Endothelial cell of umbilical vein (primary cell): ENCODE measurements at regions not wholly inside any gene's neighbourhood (a gene's known extent, or its start where the extent isn't known, plus 50 kb on each side); places are given as distances from the start of the nearest gene placed in this dataset.

Source experiments
- EZH2 ChIP-seq: IDR thresholded peaks from 2 replicates; pipeline ENCODE4 v1.6.1; 2012; ENCODE audit warnings: borderline replicate concordance, low read depth, mild to moderate bottlenecking, moderate library complexity, low read length, inconsistent platforms; ENCODE audit not compliant: severe bottlenecking
- FOS ChIP-seq: IDR thresholded peaks from 2 replicates; pipeline ENCODE4 v1.6.1; 2011; ENCODE audit warnings: mild to moderate bottlenecking, low read length, moderate library complexity, borderline replicate concordance; ENCODE audit not compliant: insufficient read depth
- JUN ChIP-seq: IDR thresholded peaks from 2 replicates; pipeline ENCODE4 v1.6.1; 2011; ENCODE audit warnings: borderline replicate concordance, low read depth; ENCODE audit not compliant: insufficient read length, insufficient read depth
- MYC ChIP-seq: IDR thresholded peaks from one replicate; pipeline ENCODE4 v1.6.1; 2011; ENCODE audit warnings: mild to moderate bottlenecking, low read depth, low read length
- POLR2A ChIP-seq: IDR thresholded peaks from 2 replicates; pipeline ENCODE4 v1.6.1; 2012; ENCODE audit warnings: low read depth, mild to moderate bottlenecking, control low read depth, low read length
- POLR2AphosphoS5 ChIP-seq: IDR thresholded peaks from 2 replicates; pipeline ENCODE4 v1.6.1; 2012; ENCODE audit warnings: low read depth, mild to moderate bottlenecking, control low read depth, low read length, moderate library complexity; ENCODE audit not compliant: insufficient read depth
- TF ChIP-seq, protein P1 (sequence below), 2 donors: IDR thresholded peaks; 1 replicate in 1 of 2; 2 replicates in 1 of 2; pipeline ENCODE4 v1.5.1; 2011; ENCODE audit warnings: low read length in 2 of 2, mild to moderate bottlenecking in 2 of 2, moderate library complexity in 2 of 2, control low read depth in 1 of 2, inconsistent platforms in 1 of 2, low read depth in 1 of 2; ENCODE audit not compliant: insufficient read depth in 1 of 2; ENCODE audit errors: extremely low read depth in 1 of 2
- TF ChIP-seq, protein P2 (sequence below): IDR thresholded peaks from 2 replicates; pipeline ENCODE4 v1.6.1; 2011; ENCODE audit not compliant: insufficient read depth, insufficient read length

DNA sequence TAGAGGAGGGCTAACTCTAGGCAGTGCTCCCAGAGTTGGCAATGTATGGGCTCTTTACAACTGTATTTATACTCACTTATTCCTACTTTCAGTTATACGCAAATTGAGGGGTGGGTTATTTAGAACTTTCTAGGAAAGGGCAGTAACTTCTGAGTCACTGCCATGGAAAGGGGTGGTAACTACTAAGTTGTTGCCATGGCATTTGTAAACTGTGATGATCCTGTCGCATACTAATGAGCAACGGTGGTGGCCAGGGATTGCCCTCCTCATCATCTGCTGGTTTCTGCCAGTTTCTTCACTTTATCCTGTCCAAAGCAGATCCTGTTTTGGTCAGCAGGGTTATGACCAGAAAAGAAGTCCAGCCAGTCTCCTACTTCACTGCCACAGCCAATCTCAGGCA lies 95.5 kb upstream of the PTPRT start:
- TF ChIP-seq, protein P1, sequence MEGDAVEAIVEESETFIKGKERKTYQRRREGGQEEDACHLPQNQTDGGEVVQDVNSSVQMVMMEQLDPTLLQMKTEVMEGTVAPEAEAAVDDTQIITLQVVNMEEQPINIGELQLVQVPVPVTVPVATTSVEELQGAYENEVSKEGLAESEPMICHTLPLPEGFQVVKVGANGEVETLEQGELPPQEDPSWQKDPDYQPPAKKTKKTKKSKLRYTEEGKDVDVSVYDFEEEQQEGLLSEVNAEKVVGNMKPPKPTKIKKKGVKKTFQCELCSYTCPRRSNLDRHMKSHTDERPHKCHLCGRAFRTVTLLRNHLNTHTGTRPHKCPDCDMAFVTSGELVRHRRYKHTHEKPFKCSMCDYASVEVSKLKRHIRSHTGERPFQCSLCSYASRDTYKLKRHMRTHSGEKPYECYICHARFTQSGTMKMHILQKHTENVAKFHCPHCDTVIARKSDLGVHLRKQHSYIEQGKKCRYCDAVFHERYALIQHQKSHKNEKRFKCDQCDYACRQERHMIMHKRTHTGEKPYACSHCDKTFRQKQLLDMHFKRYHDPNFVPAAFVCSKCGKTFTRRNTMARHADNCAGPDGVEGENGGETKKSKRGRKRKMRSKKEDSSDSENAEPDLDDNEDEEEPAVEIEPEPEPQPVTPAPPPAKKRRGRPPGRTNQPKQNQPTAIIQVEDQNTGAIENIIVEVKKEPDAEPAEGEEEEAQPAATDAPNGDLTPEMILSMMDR (IDR thresholded peaks at IDR 0.05; ENCODE audit: extremely low read depth in 1 of 2, insufficient read depth in 1 of 2, low read depth in 1 of 2, low read length in 2 of 2): no peak
- TF ChIP-seq POLR2AphosphoS5 (no peak), POLR2A (no peak), JUN (no peak), FOS (no peak), MYC (no peak), EZH2 (no peak)
- TF ChIP-seq, protein P2, sequence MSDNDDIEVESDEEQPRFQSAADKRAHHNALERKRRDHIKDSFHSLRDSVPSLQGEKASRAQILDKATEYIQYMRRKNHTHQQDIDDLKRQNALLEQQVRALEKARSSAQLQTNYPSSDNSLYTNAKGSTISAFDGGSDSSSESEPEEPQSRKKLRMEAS: no peak
